ENCODE measurements at regions not wholly inside any gene's neighbourhood (a gene's known extent, or its start where the extent isn't known, plus 50 kb on each side); places are given as distances from the start of the nearest gene placed in this dataset.

DNA sequence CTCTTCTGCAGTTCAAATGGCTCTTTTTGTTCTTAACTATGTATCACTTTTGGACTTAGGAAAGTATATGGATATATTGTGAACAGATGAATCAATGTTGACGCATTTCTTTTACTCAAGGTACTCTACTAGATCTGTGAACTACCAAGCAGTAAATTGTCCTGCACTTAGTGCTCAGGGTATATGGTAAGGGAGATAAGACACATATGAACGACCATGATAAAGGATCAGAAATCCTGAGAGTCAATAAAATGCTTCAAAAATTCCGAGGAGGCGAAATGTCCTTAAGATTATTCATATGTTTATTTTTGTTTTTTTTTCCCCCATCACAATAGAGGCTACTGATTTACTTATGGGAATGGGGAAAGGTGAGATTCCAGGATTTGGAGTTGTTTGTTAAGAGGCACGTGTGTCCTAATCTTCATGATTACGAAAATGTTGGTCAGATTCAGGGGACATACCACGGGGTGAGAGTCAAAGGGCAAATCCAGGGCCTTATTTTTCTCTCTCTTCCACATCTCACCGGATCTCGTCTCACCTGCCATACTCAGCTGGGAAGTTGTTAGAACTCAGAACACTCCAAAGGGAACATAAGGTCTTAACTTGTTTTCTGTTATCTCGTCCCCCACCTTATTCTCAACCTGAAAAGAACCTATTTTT lies 475.1 kb upstream of the TBL1XR1 start:
- TF ChIP-seq, protein P1, sequence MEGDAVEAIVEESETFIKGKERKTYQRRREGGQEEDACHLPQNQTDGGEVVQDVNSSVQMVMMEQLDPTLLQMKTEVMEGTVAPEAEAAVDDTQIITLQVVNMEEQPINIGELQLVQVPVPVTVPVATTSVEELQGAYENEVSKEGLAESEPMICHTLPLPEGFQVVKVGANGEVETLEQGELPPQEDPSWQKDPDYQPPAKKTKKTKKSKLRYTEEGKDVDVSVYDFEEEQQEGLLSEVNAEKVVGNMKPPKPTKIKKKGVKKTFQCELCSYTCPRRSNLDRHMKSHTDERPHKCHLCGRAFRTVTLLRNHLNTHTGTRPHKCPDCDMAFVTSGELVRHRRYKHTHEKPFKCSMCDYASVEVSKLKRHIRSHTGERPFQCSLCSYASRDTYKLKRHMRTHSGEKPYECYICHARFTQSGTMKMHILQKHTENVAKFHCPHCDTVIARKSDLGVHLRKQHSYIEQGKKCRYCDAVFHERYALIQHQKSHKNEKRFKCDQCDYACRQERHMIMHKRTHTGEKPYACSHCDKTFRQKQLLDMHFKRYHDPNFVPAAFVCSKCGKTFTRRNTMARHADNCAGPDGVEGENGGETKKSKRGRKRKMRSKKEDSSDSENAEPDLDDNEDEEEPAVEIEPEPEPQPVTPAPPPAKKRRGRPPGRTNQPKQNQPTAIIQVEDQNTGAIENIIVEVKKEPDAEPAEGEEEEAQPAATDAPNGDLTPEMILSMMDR (IDR thresholded peaks at IDR 0.05) = no peak
- no peak for TF ChIP-seq POLR2A (IDR thresholded peaks at IDR 0.05)

All from thyroid gland (tissue), 4 donors.